ENCODE measurements at regions not wholly inside any gene's neighbourhood (a gene's known extent, or its start where the extent isn't known, plus 50 kb on each side); places are given as distances from the start of the nearest gene placed in this dataset.

GRCh38 chr2:239905884-239906654 is 119.1 kb downstream of the NDUFA10 start:
- no peak for DNase-seq

- no peak for DNase-seq
These were observed 119.8 kb downstream of the NDUFA10 start for GRCh38 chr2:239905306-239905705.

GRCh38 chr2:239904496-239904895 is 120.6 kb downstream of the NDUFA10 start:
- DNase-seq: no peak

- no peak for DNase-seq
These were observed 121.3 kb downstream of the NDUFA10 start for GRCh38 chr2:239903803-239904202.

GRCh38 chr2:239903210-239903609 is 121.9 kb downstream of the NDUFA10 start:
- no peak for DNase-seq

GRCh38 chr2:239902749-239903201 is 122.4 kb downstream of the NDUFA10 start:
- DNase-seq: no peak

- no peak for DNase-seq
These were observed 126.7 kb downstream of the NDUFA10 start for GRCh38 chr2:239898292-239898925.

- no peak for DNase-seq
These were observed 127.4 kb downstream of the NDUFA10 start for GRCh38 chr2:239897596-239898235.

- no peak for DNase-seq
These were observed 129.1 kb downstream of the NDUFA10 start for GRCh38 chr2:239896075-239896474.

GRCh38 chr2:239895669-239896068 is 129.5 kb downstream of the NDUFA10 start:
- no peak for DNase-seq

- no peak for DNase-seq
These were observed 130.0 kb downstream of the NDUFA10 start for GRCh38 chr2:239895116-239895515.

- DNase-seq: no peak
These were observed 130.9 kb downstream of the NDUFA10 start for GRCh38 chr2:239894276-239894675.

- DNase-seq: no peak
These were observed 132.0 kb downstream of the NDUFA10 start for GRCh38 chr2:239893236-239893515.

GRCh38 chr2:239892441-239893235 is 132.5 kb downstream of the NDUFA10 start:
- no peak for DNase-seq

- no peak for DNase-seq
These were observed 133.4 kb downstream of the NDUFA10 start for GRCh38 chr2:239891698-239892097.

- DNase-seq: no peak
These were observed 134.9 kb downstream of the NDUFA10 start for GRCh38 chr2:239890206-239890746.

GRCh38 chr2:239889641-239890121 is 135.5 kb downstream of the NDUFA10 start:
- no peak for DNase-seq

GRCh38 chr2:239887604-239888003 is 137.5 kb downstream of the NDUFA10 start:
- no peak for DNase-seq

- no peak for DNase-seq
These were observed 138.4 kb downstream of the NDUFA10 start for GRCh38 chr2:239886781-239887180.

GRCh38 chr2:239884875-239885274 is 140.3 kb downstream of the NDUFA10 start:
- DNase-seq: no peak

GRCh38 chr2:239884051-239884405 is 141.1 kb downstream of the NDUFA10 start:
- no peak for DNase-seq

GRCh38 chr2:239883326-239884050 is 141.7 kb downstream of the NDUFA10 start:
- DNase-seq: no peak

All from dermis blood vessel endothelial cell (primary cell).